Fibroblast of gingiva (primary cell): ENCODE measurements at regions not wholly inside any gene's neighbourhood (a gene's known extent, or its start where the extent isn't known, plus 50 kb on each side); places are given as distances from the start of the nearest gene placed in this dataset.
A peak's percentile ranks its signal among the peaks of the same experiment; 100 is the strongest.

Experiments
- DNase-seq: peaks from one replicate; pipeline ENCODE4 v3.0.0-alpha.2; 2011; ENCODE audit warnings: low read depth

DNA sequence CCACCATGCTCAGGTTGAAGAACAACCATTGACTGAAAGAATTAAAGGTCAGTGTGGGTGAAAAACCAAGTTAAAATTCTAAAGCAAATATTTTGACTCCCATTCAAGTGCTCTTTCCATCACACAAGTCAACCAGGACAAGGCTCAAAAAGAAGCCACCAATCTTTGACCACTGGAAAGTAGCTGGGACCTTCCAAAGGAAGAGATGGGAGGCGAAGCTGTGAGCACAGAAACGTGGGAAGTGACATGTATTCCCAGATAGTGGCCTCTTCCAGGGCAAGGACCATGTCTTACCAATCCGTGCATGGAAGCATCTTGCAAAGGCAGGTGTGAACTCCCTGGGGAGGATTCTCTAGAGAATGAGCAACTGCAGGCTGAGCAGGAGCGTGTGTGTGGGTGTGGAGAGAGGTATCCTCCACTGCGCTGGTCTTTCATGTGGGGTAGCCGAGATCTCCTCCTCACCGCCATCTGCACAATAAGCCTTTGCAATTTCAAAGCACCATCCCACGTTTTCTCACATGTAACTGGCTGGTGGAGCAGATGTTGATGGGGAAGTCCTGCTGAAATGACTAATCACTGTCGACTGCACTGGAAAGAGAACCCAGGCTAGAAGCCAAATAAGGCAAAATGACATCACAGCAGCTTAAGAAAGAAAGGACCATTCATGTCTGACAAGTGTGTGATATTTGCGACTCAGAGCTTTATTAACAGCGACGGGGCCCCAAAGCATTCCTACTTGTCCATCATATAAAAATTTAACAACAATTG lies 189.4 kb upstream of the RREB1 start:
- peak; percentile 26 for DNase-seq

DNA sequence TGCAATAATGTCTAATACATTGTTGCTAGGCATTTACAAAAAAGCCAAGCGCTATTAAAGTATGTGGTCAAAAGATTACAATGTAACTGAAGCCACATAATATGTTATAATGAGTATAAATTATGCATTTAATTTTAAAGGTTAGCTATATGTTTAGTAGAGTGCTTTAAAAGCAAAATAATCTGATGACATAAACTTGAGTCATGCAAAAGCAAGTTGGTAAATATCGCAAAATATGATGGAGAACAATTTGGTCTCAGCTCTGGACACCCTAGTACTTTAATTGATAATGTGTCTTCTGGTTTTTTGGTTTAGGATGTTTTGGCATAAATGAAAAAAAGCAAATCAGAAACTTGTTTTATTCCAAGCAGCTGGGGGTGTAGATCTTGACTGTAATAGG lies 188.6 kb upstream of the RREB1 start:
- no peak for DNase-seq

DNA sequence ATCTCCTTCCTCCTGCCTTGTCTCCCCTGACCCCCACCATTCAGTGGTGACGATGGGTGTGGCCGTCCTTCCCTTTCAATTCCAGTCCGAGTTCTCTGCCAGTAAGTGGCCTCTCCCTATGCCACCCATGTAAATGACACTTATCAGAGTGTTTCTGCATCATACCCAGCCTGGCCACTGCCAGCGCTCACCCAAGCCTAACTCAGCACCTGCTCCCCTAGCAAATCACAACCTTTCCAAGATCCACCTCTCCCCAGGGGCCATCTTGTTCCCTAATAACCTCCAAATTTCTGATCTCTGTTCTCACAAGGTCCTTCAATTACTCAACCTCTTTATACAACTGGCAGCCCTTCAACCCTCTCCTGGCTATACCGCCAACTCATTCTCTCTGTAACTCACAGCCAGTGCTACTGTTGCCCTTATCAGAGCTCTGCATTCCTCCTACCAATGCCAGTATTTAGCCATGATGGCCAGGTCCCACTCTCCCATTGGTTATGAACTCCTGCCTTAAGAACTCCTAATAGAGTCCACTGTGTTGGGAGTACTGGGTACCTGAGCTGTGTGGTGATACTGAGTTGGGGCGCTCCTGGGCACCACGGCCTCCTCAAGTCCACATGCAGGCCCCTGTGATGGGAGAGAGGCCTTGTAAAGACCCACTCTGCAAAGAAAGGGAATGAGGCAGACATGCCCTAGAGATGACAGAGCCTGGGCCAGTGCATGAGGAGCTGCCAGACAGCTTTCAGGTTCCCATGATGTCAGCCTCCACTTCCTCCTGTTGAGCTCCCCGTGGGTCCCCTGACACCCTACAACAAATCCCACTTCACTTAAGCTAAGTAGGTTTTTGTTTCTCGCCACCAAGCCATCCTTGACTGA lies 187.4 kb upstream of the RREB1 start:
- DNase-seq: no peak

DNA sequence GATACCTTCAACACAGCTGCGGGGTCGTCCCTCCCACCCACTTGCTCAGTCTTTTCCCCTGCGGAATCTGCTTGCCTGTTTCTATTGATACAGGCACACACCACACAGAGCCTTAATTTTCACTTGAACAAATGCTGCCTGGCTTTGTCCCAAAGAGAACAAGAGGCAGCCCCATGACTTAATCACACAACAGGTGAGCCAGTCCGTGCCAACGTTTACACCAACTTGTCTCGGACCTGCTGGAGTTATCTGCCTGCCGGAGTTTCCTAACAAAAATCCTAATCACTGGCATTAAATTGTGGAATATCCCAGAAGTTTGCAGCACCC lies 186.8 kb upstream of the RREB1 start:
- DNase-seq: no peak

DNA sequence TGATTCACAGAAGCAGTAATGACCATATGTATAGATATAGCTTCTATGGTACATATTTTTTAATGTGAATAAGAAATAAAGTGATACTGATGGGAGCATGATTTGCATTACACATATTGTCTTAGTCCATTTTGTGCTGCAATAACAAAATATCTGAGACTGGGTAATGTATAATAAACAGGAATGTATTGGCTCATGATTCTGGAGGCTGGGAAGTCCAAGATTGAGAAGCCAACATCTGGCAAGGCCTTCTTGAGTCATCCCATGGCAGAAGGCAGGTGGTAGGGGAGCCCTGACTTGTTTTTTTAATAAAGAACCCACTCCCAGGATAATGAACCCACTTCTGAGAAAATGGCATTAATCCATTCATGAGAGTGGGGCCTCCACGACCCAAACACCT lies 185.6 kb upstream of the RREB1 start:
- DNase-seq: no peak

DNA sequence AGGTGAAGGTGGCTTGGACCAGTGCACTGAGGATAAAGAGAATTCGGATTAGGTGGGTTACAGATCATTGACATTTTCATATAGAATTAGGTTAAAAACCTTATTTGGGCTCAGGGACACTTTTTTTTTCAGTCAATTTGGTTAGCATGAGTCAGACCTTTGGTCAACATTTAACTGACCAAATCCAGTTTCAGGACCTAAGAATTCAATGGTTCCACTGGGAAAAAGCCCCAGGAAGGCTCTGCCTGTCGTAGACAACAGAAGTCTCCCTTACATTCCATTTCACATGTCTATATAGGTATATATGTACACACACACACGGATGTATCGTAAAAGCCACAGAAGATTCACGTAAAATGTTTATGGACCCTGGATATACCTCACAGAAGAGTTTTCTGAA lies 184.2 kb upstream of the RREB1 start:
- no peak for DNase-seq

DNA sequence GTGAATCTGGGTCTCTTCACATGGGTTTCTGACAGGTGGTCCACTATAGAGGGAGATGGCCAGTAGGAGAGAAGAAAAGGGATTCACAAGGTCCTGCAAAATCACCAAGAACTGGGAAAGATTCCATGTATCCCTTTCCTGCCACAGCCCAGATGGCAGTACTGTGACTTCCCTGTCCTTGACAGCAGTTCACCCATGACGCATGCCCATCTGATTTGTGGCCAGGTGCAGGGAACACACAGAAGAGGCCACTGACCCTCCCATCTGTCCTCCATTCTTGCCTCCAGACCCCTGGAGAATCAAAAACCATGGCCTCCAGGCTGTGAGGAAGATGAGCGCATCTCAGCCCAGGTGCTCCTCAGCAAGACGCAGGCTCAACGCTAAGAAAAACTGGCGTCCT lies 183.1 kb upstream of the RREB1 start:
- DNase-seq: no peak

DNA sequence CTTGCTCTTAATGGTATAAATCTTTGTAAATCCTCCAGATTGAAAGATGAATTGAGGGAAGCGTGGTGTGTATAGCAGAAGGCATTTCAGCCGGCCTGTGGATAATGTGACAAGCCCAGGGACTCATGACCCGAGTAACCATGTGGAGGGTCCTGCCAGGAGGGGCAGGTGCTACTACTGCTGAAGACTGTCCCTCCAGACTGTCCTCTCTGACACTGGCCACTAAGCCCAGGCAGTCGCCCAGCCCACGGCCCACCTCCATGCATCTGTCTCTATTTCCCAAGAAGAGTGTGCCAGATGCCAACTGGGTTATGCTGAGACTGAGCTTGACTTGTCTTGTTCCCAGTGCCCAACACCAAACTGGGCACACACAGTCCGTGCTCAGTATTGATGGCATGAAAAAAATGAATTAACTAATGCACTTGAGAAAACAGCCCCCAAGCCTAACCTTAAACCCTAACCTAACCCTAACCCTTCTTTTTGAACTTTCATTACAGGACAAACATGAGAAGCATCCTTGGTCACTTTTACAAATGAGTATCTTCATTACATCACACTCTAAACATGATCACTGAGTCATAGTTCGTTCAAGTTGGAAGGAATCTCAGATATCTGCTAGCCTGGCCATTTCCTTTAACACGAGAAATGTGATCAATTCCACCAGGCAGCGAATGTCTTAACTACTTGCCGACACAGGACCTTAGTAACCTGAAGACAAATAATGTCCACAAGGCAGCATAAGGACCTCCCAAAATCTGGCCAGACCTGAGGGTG lies 182.2 kb upstream of the RREB1 start:
- DNase-seq: no peak

DNA sequence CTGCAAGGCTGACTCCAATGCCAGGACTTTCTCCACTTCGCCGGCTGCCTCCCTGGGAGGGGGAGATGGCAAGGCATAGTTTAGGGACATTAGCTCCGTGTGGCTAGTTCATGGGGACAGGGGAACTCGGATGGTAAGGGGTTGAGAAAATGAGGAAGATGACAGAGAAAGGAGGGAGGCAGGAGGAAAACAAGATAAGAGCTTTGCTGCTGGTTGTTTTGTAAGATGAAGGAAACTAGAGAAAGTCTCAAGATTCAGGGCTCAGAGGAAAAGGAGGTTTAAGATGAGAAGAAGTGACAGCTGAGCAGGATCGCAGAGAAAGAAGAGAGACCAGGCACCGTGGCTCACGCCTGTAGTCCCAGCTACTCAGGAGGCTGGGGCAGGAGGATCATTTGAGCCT lies 180.9 kb upstream of the RREB1 start:
- no peak for DNase-seq

DNA sequence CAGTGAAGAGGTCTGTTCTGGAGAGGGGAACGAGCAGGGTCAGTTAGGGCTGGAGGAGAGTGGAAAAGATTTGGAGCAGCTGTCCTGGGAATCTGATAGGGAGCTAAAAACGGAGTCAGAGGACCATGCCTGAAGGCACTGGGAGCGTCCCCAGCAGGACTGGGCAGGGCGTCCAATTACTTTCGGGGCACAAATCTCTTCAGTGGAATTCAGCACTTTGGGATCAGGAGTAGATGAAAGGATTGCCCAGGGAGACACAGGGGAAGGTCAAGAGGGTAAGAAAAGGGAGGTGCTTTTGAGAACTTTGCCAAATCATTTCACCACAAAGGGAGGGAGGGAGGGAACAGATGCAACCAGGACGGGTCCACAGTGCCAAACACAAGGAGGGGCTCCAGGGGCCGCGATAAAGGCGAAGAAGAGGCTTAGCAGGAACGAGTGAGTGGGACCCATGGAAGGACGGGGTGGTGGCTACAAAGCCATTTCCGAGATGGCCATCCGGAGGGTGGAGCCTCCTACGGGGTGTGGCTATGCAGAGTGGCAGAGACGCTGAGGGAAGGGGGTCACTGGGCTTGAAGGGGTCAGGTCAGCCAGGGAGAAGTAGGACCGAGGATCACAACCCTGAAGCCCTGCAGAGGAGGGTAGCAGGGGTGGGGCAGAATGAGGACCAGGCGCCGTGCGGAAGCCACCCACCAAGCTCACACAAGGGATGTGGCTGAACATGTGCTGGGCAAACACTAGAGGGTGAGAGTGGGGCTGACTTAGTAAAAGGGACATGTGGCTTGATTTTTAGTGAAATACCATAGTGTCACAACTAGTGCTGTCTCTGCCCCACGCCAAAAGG lies 180.0 kb upstream of the RREB1 start:
- no peak for DNase-seq

DNA sequence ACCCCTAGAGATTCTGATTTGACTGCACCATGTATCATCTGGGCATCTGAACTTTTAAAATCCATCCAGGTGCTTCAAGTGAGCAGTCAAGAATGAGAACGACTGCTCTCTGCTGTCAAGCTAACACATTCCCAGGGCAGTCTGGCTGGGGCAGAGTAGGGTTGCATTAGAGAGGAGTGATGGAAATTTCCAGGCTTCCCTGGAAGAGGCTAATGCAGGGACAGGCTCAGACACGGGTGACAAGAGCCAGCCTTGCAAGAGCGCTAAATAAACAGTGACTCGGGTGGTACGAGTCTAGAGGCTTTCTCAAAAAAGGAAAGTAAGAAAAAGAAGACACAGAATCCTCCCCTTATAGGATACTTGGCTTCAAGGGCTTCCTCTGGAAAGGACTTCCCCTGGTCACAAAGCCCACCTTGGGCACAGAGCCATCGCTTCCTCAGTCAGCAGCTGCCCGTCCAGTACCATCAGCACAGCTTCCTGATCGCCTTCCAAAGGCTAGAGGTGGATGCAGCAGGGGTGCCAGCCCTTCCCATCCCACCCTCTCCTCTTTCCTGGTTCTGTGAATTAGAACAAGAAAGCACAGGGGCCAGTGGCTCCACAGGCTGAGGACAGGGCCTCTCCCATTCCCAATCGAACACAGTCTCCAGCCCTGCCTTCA lies 177.4 kb upstream of the RREB1 start:
- DNase-seq: no peak

DNA sequence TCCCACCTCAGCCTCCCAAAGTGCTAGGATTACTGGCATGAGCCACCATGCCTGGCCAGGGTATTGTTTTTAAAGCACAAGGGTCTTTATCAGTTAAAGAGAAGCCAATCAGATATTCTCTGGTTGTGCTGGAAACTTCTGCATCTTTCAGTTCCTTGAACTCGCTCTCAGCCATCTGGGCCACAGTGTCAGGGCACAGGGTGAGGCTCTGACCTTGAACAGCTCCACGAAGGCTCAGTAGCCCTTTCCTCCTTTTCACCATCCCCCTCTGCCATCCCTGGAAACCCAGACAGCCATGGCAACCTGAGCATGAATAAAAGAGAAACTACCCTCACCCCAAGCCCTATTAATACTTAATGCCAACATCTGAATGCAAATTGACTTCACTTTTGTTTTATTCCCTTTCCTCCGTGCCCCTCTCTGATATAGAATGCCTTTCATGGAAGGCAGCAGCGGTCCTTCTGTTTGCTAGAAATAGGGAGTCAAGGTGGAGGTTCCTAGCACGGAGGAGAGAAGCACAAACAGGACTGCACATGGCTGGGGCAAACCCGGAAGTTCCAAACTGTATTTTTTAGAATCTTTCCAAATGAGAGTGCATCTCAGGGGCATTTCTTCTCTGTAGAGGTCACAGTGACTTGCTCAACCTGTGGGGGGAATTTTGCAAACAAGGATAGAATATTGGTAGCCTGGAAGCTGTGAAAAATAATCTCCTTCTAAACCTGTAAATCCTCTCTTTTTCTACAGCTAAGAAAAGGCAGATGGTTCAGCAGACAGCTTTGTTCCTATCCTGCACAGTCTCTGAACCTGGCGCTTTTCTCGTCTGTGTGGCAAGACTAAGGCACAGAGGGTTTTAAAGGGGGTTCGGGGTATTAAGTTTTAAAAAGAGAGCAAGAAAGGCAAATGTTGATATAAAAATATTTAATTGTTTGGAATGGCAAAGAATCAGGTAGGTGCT lies 176.4 kb upstream of the RREB1 start:
- no peak for DNase-seq

DNA sequence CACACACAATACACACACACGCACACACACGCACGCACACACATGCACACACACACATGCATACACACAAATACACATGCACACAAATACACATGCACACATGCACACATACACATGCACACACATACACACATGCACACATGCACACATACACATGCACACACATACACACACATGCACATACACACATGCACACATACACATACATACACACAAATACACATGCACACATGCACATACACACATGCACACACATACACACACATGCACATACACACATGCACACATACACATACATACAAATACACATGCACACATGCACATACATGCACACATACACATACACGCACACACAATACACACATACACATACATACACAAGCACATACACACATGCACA lies 175.4 kb upstream of the RREB1 start:
- no peak for DNase-seq

DNA sequence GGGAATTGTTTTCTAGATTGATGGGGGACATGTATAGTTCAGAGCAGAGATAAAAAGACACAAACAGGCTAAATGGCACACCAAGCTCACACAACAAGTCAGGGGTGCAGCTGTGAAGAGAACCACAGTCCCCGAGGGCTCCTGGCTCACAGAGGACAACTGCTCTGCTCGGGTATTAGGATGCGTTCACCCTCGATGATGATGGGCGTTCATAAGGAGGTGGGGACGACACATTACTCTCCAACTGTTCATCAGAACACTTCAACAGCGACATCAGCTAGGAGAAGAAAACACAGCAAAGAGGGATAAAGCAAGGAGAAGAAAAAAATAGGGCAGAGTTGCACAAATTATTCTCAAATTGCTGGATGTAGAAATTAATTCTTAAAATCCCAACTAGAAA lies 174.8 kb upstream of the RREB1 start:
- no peak for DNase-seq

DNA sequence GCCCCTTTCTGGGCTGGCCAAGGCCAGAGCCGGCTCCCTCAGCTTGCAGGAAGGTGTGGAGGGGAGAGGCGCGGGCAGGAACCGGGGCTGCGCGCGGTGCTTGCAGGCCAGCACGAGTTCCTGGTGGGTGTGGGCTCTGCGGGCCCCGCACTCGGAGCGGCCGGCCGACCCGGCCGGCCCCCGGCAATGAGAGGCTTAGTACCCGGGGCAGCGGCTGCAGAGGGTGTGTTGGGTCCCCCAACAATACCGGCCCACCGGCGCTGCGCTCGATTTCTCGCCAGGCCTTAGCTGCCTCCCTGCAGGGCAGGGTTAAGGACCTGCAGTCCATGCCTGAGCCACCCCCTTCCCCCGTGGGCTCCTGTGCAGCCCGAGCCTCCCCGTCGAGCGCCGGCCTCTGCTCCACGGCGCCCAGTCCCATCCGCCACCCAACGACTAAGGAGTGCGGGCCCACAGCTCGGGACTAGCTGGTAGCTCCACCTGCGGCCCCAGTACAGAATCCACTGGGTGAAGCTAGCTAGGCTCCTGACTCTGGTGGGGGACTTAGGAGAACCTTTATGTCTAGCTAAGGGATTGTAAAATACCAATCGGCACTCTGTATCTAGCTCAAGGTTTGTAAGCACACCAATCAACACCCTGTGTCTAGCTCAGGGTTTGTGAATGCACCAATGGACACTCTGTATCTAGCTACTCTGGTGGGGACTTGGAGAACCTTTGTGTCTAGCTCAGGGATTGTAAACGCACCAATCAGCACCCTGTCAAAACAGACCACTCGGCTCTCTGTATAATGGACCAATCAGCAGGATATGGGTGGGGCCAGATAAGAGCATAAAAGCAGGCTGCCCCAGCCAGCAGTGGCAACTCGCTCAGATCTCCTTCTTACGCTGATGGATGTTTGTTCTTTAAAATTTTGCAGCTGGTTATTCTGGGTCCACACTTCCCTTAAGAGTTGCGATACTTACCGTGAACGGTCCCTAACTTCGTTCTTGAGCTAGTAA lies 167.4 kb upstream of the RREB1 start:
- no peak for DNase-seq

DNA sequence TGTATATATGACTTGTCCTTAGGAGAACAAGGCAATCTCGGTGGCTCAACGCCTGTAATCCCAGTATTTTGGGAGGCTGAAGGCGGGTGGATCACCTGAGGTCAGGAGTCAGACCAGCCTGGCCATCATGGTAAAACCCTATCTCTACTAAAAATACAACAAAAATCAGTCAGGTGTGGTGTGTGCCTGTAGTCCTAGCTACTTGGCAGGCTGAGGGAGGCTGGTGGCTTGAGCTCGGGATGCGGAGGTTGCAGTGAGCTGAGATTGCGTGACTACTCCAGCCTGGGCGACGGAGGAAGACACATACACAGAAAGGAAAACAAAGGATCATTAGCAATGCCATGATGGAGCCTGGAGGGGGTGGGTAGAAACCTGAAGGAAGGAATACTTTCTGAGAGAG lies 166.6 kb upstream of the RREB1 start:
- no peak for DNase-seq

DNA sequence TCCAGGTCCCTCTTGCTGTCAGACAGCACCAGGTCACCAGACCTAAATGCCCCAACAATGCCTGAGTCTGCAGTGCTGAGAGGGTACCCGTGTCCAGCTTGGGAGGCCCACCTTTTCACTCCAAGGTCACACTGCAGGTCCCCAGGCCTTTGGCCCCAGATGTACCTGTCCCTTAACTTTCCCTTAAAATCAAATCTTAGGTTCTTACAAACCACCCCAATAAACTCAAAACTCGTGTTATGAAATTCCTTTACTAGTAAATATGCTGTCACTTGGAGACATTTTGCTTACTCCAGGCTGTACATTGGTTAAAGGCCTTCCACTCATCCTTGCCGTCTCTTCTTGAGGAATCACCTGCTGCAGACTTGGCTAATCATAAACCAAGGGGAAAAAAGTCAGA lies 165.7 kb upstream of the RREB1 start:
- no peak for DNase-seq

DNA sequence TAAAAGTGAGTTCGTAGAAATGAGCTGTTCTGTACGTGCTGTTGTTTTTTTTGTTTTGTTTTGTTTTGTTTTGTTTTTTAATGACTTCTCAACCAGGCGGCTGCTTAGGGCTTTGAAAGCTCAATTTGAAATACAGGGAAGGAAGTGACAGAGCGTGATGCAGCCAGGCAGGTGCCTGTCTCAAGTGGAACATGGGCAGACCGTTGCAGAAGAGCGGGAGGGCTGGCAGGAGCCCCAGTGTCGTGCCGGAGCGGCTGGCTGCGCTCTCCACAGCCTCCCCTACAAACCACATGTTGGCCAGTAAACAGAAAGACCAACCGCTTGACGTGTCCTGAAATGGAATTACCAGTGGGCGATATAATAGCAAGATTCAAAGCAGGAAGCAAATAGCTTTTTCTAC lies 164.9 kb upstream of the RREB1 start:
- peak; percentile 11 for DNase-seq

DNA sequence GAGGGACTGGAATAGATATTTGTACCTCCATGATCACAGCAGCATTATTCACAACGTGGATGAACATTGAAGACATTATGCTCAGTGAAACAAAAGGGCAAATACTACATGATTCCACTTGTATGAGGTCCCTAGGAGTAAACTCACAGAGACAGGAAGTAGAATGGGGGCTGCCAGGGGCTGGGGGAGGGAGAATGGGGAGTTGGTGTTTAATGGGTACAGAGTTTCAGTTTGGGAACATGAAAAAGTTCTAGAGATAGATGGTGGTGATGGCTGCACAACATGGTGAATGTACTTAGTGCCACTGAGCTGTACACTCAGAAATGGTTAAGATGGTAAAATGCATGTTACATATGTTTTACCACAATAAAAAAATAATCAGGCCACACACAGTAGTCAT lies 164.3 kb upstream of the RREB1 start:
- no peak for DNase-seq
